GM21381 (cell line): ENCODE measurements at regions not wholly inside any gene's neighbourhood (a gene's known extent, or its start where the extent isn't known, plus 50 kb on each side); places are given as distances from the start of the nearest gene placed in this dataset.

Source experiments
- ATAC-seq: cut with Tn5 transposase; IDR thresholded peaks from one replicate; pipeline ENCODE4 v1.9.1; 2021; ENCODE audit warnings: mild to moderate bottlenecking, moderate library complexity; ENCODE audit not compliant: unreplicated experiment

GRCh38 chr16:82414476-82414875 lies 212.3 kb upstream of the CDH13 start:
- ATAC-seq = no peak

DNA sequence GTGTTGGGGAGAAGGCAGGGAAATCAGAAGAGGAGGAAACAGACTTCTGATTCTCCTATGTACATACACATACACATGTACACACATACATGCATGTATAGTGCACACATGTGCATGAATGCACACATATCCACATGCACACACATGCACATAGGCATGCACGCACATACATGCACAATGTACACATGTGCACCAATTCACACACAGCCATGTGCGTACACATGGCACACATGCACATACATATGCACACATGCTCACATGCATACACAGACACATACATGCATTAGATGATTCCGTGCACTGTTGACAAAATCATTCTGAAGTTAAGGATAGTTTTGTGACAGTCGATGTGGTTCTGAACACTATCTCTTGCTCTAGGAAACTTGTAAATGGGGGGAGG lies 214.0 kb upstream of the CDH13 start:
- ATAC-seq = no peak

GRCh38 chr16:82405736-82406135 lies 221.0 kb upstream of the CDH13 start:
- no peak for ATAC-seq

DNA sequence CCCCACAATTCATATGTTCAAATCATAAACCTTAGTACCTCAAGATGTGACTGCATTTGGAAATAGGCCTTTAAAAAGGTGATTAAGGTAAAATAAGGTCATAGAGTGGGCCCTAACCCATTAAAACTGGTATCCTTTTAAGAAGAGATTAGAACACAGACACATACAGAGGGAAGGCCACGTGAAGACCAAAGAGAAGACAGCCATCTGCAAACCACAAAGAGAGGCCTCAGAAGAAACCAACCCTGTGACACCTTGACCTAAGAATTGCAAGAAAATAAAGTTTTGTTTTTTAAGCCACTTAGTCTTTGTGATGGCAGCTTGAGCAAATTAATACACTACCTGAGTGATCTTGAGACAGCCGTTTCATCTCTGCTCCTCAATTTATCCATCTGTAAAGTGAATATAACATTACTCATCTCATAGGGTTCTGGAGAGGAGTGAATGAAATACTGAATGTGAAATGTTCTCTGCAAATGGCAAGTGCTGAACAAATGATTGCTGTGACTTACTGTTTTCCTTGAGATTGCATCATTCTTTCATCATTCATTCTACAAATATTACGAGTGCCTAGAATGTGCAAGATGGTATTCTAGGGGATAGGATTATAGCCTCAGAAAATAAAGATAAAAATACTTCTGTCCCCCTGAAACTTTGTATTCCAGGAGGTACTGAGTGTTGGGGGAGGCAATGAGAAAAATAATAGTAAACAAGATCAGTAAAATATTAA lies 222.0 kb upstream of the CDH13 start:
- no peak for ATAC-seq

DNA sequence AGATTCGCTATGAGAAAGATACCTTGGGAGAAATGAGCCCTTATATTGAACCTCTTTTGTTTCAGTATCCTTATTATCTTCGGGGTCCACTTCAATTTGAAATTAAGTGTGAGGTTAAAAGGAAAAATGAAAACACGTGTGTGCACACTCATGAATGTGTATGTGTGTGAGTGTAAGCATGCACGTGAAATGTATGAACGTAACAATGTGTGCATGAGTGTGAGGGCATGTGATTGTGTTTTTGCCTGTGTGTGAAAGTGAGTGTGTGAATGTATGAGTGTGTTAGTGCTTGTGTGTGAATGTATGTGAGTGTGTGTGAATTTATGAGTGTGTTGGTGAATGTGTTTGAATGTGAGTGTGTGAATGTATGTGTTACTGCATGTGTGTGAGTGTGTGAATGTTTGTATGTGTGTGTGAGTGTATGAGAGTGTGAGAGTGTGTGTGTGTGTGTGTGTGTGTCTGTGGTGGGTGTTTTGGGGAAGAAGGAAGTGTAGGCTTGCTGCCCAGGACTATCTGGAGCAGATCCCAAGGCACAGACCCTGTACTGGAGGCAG lies 224.0 kb upstream of the CDH13 start:
- no peak for ATAC-seq

DNA sequence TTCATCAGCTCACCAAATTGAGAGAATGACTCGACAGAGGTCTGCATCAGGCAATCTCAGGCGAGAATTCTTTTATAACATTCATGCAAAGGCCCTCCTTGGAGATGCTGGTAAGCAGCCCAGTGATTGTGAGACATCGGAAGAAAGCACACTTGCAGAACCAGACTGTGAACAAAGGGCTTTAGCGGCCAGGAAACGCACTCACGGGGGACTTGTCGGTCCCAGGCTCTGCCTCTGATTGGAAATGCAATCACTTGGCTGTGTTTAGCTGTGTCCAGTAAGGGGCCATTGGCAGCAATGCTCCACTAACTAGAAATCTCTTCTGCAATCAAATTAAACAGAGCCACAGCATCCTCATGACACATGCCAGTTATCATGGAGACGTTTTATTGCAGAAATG lies 226.7 kb upstream of the CDH13 start:
- no peak for ATAC-seq

GRCh38 chr16:82396509-82396908 lies 226.5 kb upstream of the MPHOSPH6 start:
- ATAC-seq = no peak

DNA sequence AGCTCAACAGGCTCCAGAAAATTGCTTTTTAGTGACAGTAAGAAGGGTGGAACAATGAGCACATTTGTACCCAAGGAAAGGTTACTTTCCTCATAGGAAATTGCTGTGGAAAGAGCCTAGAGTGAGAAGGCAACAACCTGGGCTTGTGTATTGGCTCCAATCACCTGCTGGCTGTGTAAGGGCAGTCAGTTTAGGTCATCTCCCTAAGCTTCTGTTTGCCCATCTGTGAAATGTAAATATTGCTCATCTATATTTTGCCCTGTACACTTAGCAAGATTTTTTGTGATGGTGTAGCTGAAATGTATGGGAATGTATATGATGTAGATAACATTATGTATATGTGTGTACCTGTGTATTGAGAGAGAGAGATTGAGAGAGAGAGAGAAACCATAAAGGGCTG lies 225.2 kb upstream of the MPHOSPH6 start:
- ATAC-seq = no peak

- no peak for ATAC-seq
Observed at GRCh38 chr16:82391690-82392089, 221.7 kb upstream of the MPHOSPH6 start.

DNA sequence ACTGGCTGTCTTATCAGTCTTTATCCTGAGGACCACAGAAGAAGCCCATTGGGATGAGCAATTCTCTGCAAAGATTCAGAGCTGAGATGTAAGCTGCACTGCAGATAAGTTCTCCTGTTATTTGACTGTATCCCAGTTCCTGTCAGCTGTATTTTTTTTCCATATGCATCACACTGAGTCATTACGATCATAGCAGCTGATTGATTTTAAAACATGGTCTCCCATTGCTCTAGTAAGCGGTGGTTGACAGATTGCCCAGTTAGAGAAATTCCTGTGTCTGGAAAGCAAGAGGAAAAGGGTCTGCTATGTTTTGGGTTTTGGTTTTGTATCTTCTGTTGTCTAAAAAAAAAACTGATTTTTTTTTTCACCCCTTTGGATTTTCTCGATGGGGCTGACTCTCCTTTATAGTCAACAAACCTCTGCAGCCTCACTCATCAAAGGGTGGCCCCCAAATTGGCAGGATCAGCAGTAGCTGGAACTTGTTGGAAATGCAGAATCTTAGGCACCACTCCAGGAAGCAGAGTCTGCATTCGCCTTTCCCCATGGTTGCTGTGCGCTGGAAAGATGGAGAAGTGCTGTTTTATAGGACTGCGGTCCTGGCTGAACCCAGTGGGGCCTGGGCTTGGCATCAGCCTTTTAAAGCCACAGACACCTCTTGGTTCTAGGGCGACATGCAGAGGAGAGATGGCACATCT lies 220.1 kb upstream of the MPHOSPH6 start:
- ATAC-seq = no peak

GRCh38 chr16:82386761-82387160 lies 216.7 kb upstream of the MPHOSPH6 start:
- no peak for ATAC-seq

DNA sequence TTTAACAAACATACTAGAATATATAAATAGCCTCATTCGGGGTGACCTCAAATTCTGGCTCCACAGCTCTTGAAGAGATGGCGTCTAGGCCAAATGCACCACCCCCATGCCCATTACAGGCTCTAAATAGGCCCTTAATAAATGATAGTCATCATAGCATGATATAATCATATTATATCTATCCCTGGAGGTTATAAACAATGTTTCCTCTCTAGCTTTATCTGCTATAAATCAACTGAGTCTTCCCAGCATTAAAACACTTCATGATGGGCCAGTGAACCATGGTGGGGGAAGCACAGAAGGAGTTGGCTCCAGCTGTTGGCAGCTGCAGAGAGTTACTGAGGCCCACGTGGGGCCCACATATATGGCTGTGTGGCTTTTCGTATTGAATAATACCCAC lies 214.9 kb upstream of the MPHOSPH6 start:
- no peak for ATAC-seq

DNA sequence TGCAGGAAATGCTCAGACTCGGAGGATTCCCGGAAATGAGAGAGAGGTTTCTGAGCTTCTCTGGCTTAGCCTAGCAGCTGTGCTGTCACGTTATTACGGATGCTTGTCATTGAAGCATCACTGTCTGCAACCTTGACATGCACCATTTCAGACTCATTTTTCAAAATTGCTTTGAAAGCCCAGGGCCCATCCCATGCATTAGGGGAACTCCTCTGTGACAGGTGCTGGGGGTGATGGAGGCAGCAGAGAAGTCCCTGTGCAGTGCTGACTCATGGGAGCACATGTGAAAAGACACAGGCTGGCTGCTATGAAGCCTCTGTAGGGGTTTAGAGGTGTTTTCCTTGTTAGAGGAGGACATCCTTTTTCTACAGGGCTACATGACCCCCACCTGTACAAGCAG lies 214.0 kb upstream of the MPHOSPH6 start:
- ATAC-seq = no peak

DNA sequence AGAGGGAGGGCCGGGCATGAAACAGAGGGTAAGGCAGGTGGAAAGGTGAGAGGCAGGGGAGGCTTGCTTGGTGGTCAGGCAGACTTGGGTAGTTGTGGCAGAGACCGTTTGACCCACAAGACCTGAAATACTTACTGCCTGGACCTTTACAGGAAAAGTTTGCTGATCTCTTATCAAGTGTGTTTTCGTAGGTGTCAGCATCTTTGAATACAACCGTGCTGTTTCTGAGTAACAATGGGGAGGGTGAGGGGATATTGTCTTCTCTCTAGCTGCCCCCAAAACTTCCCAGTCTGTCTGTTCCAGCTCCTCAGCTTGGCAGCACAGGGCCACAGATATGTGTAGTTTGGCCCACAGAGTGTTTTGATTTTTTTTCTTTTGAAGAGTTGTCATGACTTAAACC lies 212.5 kb upstream of the MPHOSPH6 start:
- no peak for ATAC-seq

- no peak for ATAC-seq
Observed at GRCh38 chr16:82379551-82379950, 209.5 kb upstream of the MPHOSPH6 start.

DNA sequence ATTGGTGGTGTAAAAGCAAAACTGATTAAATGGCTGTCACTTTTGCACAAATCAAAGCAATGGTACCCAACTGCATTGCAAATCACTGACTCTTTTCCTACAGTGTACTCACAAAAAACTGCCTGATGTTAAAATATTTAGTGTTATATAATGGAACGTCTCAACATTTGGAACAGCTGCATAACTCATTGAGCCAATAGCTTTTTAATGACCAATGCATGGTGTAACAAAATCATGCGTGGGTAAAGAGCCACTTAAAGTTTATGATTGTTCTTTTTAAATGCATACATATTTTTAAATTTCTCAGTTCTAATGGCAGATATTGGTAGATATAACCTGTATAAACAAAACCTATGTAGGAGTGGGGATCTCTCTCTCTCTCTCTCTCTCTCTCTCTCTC lies 204.0 kb upstream of the MPHOSPH6 start:
- ATAC-seq = no peak

DNA sequence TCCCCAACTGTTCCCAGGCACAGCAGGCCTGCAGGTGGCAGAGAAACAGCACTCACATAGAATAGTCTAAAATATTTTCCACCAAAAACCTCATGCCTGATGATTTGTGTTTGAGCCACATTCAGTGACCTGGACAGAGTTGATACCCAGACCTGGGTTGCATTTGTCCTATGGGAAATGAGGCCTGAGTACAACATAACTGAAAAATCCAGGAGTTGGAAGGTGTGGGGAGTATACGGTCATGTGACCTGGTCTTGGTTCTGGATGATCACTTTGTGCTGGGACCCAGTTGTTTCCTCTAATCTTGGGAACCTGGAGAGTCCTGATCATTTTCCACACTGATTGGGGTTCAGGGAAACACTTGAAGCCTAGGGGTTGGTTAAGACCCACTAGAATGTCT lies 200.3 kb upstream of the MPHOSPH6 start:
- no peak for ATAC-seq

- no peak for ATAC-seq
Observed at GRCh38 chr16:82368041-82368440, 198.0 kb upstream of the MPHOSPH6 start.

DNA sequence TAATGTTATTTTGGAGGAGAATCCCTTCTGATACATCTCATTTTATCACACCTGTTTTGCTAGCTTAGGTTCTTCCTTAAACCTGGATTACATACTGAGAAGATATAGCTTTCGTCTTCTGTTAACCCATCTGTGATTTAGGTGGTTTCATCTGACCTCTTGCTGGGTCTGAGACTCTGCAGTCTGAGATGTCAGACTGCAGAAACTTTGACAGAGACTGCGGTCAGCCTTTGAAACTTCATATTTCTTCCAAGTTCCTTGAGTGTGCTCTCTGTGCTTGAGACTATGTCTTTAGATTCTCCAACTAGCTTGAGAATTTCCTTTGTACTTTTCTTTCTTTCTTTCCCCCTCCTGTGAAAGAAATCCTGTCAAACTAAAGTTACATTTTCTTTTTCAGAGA lies 196.4 kb upstream of the MPHOSPH6 start:
- ATAC-seq = no peak

GRCh38 chr16:82364690-82365089 lies 194.7 kb upstream of the MPHOSPH6 start:
- ATAC-seq = no peak

DNA sequence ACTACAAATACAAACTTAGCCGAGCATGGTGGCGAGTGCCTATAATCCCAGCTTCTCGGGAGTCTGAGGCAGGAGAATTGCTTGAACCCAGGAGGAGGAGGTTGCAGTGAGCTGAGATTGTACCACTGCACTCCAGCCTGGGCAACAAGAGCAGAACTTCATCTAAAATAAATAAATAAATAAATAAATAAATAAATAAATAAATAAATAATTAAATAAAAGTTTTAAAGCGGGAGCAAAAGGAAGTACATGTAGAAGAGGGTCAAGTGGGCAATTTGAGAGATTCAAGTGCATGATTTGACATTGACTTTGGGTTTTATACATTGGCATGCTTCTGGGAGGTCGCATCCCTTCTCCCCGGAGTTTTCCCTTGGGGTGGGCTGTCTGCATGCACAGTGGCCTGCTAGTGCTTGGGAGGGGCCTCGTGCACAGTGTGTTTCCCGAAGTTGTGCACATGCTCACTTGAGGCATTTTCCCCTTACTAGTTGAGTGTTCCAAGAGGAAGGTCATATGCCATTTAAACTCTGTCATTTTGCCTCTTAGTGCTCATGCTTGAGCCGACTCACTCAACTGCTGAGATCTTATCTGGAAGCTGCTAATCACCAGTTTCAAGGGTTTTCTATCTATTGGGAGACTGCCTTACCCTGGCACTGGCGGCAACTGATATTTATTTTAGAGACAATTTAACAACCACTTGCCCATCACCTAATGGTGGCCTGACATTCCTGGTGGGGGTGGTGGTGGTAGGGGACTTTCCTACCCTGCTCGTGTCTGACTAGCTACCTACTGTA lies 193.2 kb upstream of the MPHOSPH6 start:
- no peak for ATAC-seq

DNA sequence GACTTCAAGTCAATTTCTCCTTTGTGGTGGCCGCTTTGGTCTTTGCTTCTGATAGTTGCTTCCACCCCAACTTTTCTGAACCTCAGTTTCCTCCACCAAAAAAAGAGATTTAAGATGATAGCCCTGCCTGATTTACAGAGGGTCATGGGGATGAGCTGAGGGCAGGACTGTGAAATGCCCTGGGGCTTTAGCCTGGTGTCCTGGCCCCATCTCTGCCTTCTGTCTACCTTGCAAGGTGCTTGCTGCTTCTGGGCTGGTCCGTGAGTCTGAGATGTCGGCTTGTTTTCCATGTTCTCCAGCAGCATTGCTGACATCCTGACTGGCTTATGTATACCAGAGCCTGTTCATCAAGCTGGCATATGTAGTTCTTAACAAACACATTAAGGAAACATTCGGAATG lies 191.9 kb upstream of the MPHOSPH6 start:
- no peak for ATAC-seq
